ENCODE measurements at regions not wholly inside any gene's neighbourhood (a gene's known extent, or its start where the extent isn't known, plus 50 kb on each side); places are given as distances from the start of the nearest gene placed in this dataset.
A peak's percentile ranks its signal among the peaks of the same experiment; 100 is the strongest.

GRCh38 chr14:28493516-28493915 is 273.1 kb upstream of the FOXG1 start:
- TF ChIP-seq CTCF (IDR thresholded peaks at IDR 0.05) = no peak
- DNase-seq (ENCODE audit: extremely low spot score, unreplicated experiment) = no peak
- H3K9me3 Mint-ChIP-seq (ENCODE audit: unreplicated experiment) = no peaks in the 10 kb centered on the region
- no peak overlapping the region for H3K4me3 Mint-ChIP-seq (ENCODE audit: unreplicated experiment)
- no peaks in the 10 kb centered on the region for H3K36me3 Mint-ChIP-seq (ENCODE audit: unreplicated experiment)
- H3K27me3 Mint-ChIP-seq (ENCODE audit: unreplicated experiment) = no peaks in the 10 kb centered on the region
- no peaks in the 10 kb centered on the region for H3K4me1 Mint-ChIP-seq (ENCODE audit: unreplicated experiment)
- no peak overlapping the region for H3K27ac Mint-ChIP-seq (ENCODE audit: unreplicated experiment)

GRCh38 chr14:28494196-28494595 is 272.4 kb upstream of the FOXG1 start:
- H3K4me1 Mint-ChIP-seq (ENCODE audit: unreplicated experiment) = no peaks in the 10 kb centered on the region
- no peaks in the 10 kb centered on the region for H3K36me3 Mint-ChIP-seq (ENCODE audit: unreplicated experiment)
- H3K27me3 Mint-ChIP-seq (ENCODE audit: unreplicated experiment) = no peaks in the 10 kb centered on the region
- TF ChIP-seq CTCF (IDR thresholded peaks at IDR 0.05) = no peak
- H3K4me3 Mint-ChIP-seq (ENCODE audit: unreplicated experiment) = no peak overlapping the region
- DNase-seq (ENCODE audit: extremely low spot score, unreplicated experiment) = no peak
- H3K9me3 Mint-ChIP-seq (ENCODE audit: unreplicated experiment) = no peaks in the 10 kb centered on the region
- no peak overlapping the region for H3K27ac Mint-ChIP-seq (ENCODE audit: unreplicated experiment)

GRCh38 chr14:28496364-28496763 is 270.2 kb upstream of the FOXG1 start:
- TF ChIP-seq CTCF (IDR thresholded peaks at IDR 0.05) = no peak
- H3K27me3 Mint-ChIP-seq (ENCODE audit: unreplicated experiment) = no peaks in the 10 kb centered on the region
- no peaks in the 10 kb centered on the region for H3K36me3 Mint-ChIP-seq (ENCODE audit: unreplicated experiment)
- no peak for DNase-seq (ENCODE audit: extremely low spot score, unreplicated experiment)
- H3K4me1 Mint-ChIP-seq (ENCODE audit: unreplicated experiment) = no peaks in the 10 kb centered on the region
- H3K9me3 Mint-ChIP-seq (ENCODE audit: unreplicated experiment) = no peaks in the 10 kb centered on the region
- H3K4me3 Mint-ChIP-seq (ENCODE audit: unreplicated experiment) = no peak overlapping the region
- no peak overlapping the region for H3K27ac Mint-ChIP-seq (ENCODE audit: unreplicated experiment)

GRCh38 chr14:28502517-28502916 is 264.1 kb upstream of the FOXG1 start:
- Mint-ChIP-seq H3K36me3 (ENCODE audit: unreplicated experiment) (no peaks in the 10 kb centered on the region), H3K4me3 (ENCODE audit: unreplicated experiment) (no peak overlapping the region), H3K27ac (ENCODE audit: unreplicated experiment) (no peak overlapping the region), H3K27me3 (ENCODE audit: unreplicated experiment) (peaks cover 30% of the 10 kb centered on the region), H3K9me3 (ENCODE audit: unreplicated experiment) (no peaks in the 10 kb centered on the region), H3K4me1 (ENCODE audit: unreplicated experiment) (no peaks in the 10 kb centered on the region)
- no peak for TF ChIP-seq CTCF (IDR thresholded peaks at IDR 0.05)
- DNase-seq (ENCODE audit: extremely low spot score, unreplicated experiment) = no peak

- Mint-ChIP-seq H3K27ac (ENCODE audit: unreplicated experiment) (peak overlapping the region; percentile 45), H3K4me3 (ENCODE audit: unreplicated experiment) (no peak overlapping the region), H3K9me3 (ENCODE audit: unreplicated experiment) (peaks cover 4% of the 10 kb centered on the region), H3K4me1 (ENCODE audit: unreplicated experiment) (peaks cover 3% of the 10 kb centered on the region), H3K27me3 (ENCODE audit: unreplicated experiment) (no peaks in the 10 kb centered on the region), H3K36me3 (ENCODE audit: unreplicated experiment) (no peaks in the 10 kb centered on the region)
- no peak for TF ChIP-seq CTCF (IDR thresholded peaks at IDR 0.05)
- no peak for DNase-seq (ENCODE audit: extremely low spot score, unreplicated experiment)
Measured at GRCh38 chr14:28515571-28515970, 251.0 kb upstream of the FOXG1 start.

Data from osteocyte (in vitro differentiated cells).